ENCODE measurements at regions not wholly inside any gene's neighbourhood (a gene's known extent, or its start where the extent isn't known, plus 50 kb on each side); places are given as distances from the start of the nearest gene placed in this dataset.

DNA sequence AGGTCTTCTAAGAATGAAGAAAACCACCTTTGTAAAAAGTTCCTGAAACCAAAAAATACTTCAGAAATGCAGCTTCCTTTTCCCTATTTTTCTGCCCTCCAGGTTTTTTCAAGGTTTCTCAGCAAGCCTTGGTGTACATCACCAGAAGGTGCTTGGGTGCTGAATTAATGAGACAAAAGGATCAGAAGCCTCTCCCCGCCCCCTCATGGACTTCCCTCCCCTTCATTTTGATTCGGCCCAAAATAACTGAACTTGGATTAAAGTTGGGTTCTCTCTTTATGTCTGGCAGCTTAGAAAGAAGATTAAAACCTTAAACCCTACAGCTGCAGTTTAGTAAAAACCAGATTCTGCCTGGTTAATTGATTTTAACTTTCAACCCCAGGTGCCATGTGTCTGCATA, 121.7 kb upstream of the ERCC4 start:
- TF ChIP-seq, protein P1, sequence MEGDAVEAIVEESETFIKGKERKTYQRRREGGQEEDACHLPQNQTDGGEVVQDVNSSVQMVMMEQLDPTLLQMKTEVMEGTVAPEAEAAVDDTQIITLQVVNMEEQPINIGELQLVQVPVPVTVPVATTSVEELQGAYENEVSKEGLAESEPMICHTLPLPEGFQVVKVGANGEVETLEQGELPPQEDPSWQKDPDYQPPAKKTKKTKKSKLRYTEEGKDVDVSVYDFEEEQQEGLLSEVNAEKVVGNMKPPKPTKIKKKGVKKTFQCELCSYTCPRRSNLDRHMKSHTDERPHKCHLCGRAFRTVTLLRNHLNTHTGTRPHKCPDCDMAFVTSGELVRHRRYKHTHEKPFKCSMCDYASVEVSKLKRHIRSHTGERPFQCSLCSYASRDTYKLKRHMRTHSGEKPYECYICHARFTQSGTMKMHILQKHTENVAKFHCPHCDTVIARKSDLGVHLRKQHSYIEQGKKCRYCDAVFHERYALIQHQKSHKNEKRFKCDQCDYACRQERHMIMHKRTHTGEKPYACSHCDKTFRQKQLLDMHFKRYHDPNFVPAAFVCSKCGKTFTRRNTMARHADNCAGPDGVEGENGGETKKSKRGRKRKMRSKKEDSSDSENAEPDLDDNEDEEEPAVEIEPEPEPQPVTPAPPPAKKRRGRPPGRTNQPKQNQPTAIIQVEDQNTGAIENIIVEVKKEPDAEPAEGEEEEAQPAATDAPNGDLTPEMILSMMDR (conservative IDR thresholded peaks at IDR 0.05): no peak
- TF ChIP-seq ZFX (IDR thresholded peaks at IDR 0.05): no peak
